ENCODE measurements at regions not wholly inside any gene's neighbourhood (a gene's known extent, or its start where the extent isn't known, plus 50 kb on each side); places are given as distances from the start of the nearest gene placed in this dataset.

- no peak overlapping the region for H3K27ac ChIP-seq (ENCODE audit: insufficient read depth, low read length)
- H3K9me3 ChIP-seq (ENCODE audit: control insufficient read depth, insufficient read depth, low read length) = peaks cover 63% of the 10 kb centered on the region
- WGBS, 2 experiments (ENCODE audit: extremely low coverage in 2 of 2, insufficient read length in 1 of 2) = 20% methylated on average over 7 of the region's 19 CpGs; no CpG with 5 or more reads in 1 of the 2 experiments
- no peak overlapping the region for H4K5ac ChIP-seq (ENCODE audit: low read depth, low read length)
- DNase-seq (no peak), ATAC-seq (ENCODE audit: low read depth) (no peak)
- no peaks in the 10 kb centered on the region for H3K9me1 ChIP-seq (ENCODE audit: insufficient read depth, low read length)
- H2BK5ac ChIP-seq (ENCODE audit: low read depth, low read length, poor library complexity, severe bottlenecking) = no peak overlapping the region
- no peaks in the 10 kb centered on the region for H3K36me3 ChIP-seq (ENCODE audit: control insufficient read depth, insufficient read depth, low read length)
- no peak overlapping the region for H3K9ac ChIP-seq (ENCODE audit: low read depth, low read length)
- H3K27me3 ChIP-seq (ENCODE audit: control insufficient read depth, insufficient read depth, low read length) = no peaks in the 10 kb centered on the region
- intact Hi-C loops (cut with micrococcal nuclease) = no loop called here
- H2BK20ac ChIP-seq (ENCODE audit: low read depth, low read length) = no peak overlapping the region
- no peak overlapping the region for H3K56ac ChIP-seq (ENCODE audit: extremely low read depth, insufficient read depth, low read length)
- H4K91ac ChIP-seq (ENCODE audit: insufficient read depth, low read depth, low read length) = no peak overlapping the region
- H2AFZ ChIP-seq (replicated peaks; ENCODE audit: low read length, poor library complexity) = no peak overlapping the region
- POLR2A ChIA-PET (ENCODE audit: unreplicated experiment) = no interaction called here
- TF ChIP-seq MAZ (IDR thresholded peaks at IDR 0.05; ENCODE audit: borderline replicate concordance, low read depth, low read length) (no peak), NFE2L2 (IDR thresholded peaks at IDR 0.05; ENCODE audit: low read depth, low read length) (no peak), BHLHE40 (IDR thresholded peaks at IDR 0.05; ENCODE audit: low read depth, low read length) (no peak), MXI1 (IDR thresholded peaks at IDR 0.05; ENCODE audit: borderline replicate concordance, low read depth, low read length) (no peak), CEBPB (IDR thresholded peaks at IDR 0.05; ENCODE audit: low read depth, low read length) (no peak), MAFK (IDR thresholded peaks at IDR 0.05; ENCODE audit: low read depth, low read length) (no peak), FOS (IDR thresholded peaks at IDR 0.05; ENCODE audit: low read depth, low read length) (no peak), POLR2A (IDR thresholded peaks at IDR 0.05; ENCODE audit: low read depth, low read length) (no peak)
- TF ChIP-seq, protein P1, sequence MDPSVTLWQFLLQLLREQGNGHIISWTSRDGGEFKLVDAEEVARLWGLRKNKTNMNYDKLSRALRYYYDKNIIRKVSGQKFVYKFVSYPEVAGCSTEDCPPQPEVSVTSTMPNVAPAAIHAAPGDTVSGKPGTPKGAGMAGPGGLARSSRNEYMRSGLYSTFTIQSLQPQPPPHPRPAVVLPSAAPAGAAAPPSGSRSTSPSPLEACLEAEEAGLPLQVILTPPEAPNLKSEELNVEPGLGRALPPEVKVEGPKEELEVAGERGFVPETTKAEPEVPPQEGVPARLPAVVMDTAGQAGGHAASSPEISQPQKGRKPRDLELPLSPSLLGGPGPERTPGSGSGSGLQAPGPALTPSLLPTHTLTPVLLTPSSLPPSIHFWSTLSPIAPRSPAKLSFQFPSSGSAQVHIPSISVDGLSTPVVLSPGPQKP (IDR thresholded peaks at IDR 0.05; ENCODE audit: borderline replicate concordance, low read depth, low read length) = no peak
- no peak overlapping the region for H3K4me2 ChIP-seq (ENCODE audit: low read depth, low read length)
- H2AK9ac ChIP-seq (replicated peaks; ENCODE audit: low read depth, low read length, poor library complexity) = no peak overlapping the region
- no peaks in the 10 kb centered on the region for H3K4me1 ChIP-seq (ENCODE audit: control insufficient read depth, insufficient read depth, low read length)
- no peak overlapping the region for H4K8ac ChIP-seq (ENCODE audit: low read depth in 2 of 2, low read length in 2 of 2)
- dilution Hi-C loops (cut with HindIII; ENCODE audit: low sequenced_read_pairs, unreplicated experiment) = no loop called here
- in situ Hi-C loops (cut with MboI; ENCODE audit: low sequenced_read_pairs) = no loop called here
- BruUV-seq (replicated peaks) = no TSS peak
- H3K18ac ChIP-seq (ENCODE audit: low read depth, low read length) = no peak overlapping the region
- no peak overlapping the region for H2BK120ac ChIP-seq (ENCODE audit: low read depth, low read length)
- H3K23ac ChIP-seq (ENCODE audit: low read depth, low read length) = no peak overlapping the region
- no peak overlapping the region for H3K4ac ChIP-seq (ENCODE audit: low read depth, low read length)
- H3K4me3 ChIP-seq (ENCODE audit: insufficient read depth, low read depth, low read length) = no peak overlapping the region
- H2BK15ac ChIP-seq (ENCODE audit: low read depth, low read length) = no peak overlapping the region
- no peak overlapping the region for H2AK5ac ChIP-seq (ENCODE audit: low read depth, low read length)
- H3K14ac ChIP-seq (replicated peaks; ENCODE audit: low read depth, low read length) = no peak overlapping the region
- H3K79me1 ChIP-seq (ENCODE audit: low read depth in 1 of 2, low read length in 2 of 2) = no peaks in the 10 kb centered on the region
- CTCF ChIA-PET = no interaction called here
- H4K20me1 ChIP-seq (ENCODE audit: insufficient read depth, low read length) = no peaks in the 10 kb centered on the region
Measured at GRCh38 chr2:2707206-2707991, 376.3 kb upstream of the MYT1L start.
